Sigmoid colon (tissue), 4 donors: ENCODE measurements at regions not wholly inside any gene's neighbourhood (a gene's known extent, or its start where the extent isn't known, plus 50 kb on each side); places are given as distances from the start of the nearest gene placed in this dataset.

Experiments
- POLR2A ChIP-seq, 2 donors: fragments of 450-650 bp; IDR thresholded peaks; one replicate each; pipeline ENCODE4 v1.6.1; 2016; ENCODE audit warnings: antibody characterized with exemption in 2 of 2, mild to moderate bottlenecking in 2 of 2, moderate library complexity in 2 of 2
- POLR2AphosphoS5 ChIP-seq, 4 donors: sonication (generic); formaldehyde crosslinking; IDR thresholded peaks; one replicate each; pipeline ENCODE4 v1.6.1; 2017; ENCODE audit warnings: antibody characterized with exemption in 4 of 4
- TF ChIP-seq, protein P1 (sequence below), 4 experiments: fragments of 450-650 bp in 3 of 4; fragments of 200-600 bp in 1 of 4; IDR thresholded peaks; one replicate each; pipeline ENCODE4 v1.5.1; 2016 to 2019; ENCODE audit warnings: antibody characterized with exemption in 4 of 4, mild to moderate bottlenecking in 3 of 4, moderate library complexity in 2 of 4

DNA sequence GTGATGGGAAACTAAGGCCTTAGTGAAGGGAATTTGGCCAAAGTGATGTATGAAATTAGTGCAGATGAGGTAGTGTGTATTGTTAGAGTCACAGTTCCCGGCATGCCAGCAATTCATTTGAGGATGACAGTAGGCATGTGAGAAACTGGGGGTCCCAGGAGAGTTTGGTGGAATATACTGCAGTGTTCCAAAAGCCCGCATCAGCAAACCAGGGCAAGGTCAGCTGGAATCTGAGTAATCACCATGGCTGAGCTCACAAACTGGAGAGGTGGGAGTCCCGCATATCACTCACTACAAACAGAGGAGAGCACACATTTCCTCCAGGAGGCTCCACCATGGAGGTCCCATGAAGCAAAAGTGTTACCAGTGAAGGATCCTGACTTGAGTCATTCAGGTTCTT is 740.7 kb downstream of the TNS3 start:
- TF ChIP-seq, protein P1, sequence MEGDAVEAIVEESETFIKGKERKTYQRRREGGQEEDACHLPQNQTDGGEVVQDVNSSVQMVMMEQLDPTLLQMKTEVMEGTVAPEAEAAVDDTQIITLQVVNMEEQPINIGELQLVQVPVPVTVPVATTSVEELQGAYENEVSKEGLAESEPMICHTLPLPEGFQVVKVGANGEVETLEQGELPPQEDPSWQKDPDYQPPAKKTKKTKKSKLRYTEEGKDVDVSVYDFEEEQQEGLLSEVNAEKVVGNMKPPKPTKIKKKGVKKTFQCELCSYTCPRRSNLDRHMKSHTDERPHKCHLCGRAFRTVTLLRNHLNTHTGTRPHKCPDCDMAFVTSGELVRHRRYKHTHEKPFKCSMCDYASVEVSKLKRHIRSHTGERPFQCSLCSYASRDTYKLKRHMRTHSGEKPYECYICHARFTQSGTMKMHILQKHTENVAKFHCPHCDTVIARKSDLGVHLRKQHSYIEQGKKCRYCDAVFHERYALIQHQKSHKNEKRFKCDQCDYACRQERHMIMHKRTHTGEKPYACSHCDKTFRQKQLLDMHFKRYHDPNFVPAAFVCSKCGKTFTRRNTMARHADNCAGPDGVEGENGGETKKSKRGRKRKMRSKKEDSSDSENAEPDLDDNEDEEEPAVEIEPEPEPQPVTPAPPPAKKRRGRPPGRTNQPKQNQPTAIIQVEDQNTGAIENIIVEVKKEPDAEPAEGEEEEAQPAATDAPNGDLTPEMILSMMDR (IDR thresholded peaks at IDR 0.05): no peak
- TF ChIP-seq POLR2A (IDR thresholded peaks at IDR 0.05): no peak
- no peak for TF ChIP-seq POLR2AphosphoS5 (IDR thresholded peaks at IDR 0.05)
